T-helper 2 cell treated with Interferon-gamma antibody and Interleukin-4, amounts not matched to agents 5 μg/mL and 100 μg/mL, for 36 hours (primary cell): ENCODE measurements at regions not wholly inside any gene's neighbourhood (a gene's known extent, or its start where the extent isn't known, plus 50 kb on each side); places are given as distances from the start of the nearest gene placed in this dataset.
"Not testable (repeated sequence)": the region's sequence is repeated elsewhere in the genome, so short reads cannot be mapped to it uniquely, and the experiment has no call there.

Experiments
- DNase-seq: peaks from one replicate; pipeline ENCODE4 v3.0.0; 2021; ENCODE audit warnings: low spot score
- H3K27ac Mint-ChIP-seq: one replicate; pipeline ENCODE4 v1.8.0; 2021; ENCODE audit warnings: mild to moderate bottlenecking, mixed read lengths
- H3K27me3 Mint-ChIP-seq: one replicate; pipeline ENCODE4 v1.8.0; 2021; ENCODE audit warnings: low read depth, mixed read lengths
- H3K36me3 Mint-ChIP-seq: one replicate; pipeline ENCODE4 v1.8.0; 2021; ENCODE audit warnings: low read depth, mixed read lengths
- H3K4me1 Mint-ChIP-seq: one replicate; pipeline ENCODE4 v1.8.0; 2021; ENCODE audit warnings: low read depth, mixed read lengths
- H3K4me3 Mint-ChIP-seq: one replicate; pipeline ENCODE4 v1.8.0; 2022; ENCODE audit warnings: mild to moderate bottlenecking, moderate library complexity, mixed read lengths
- H3K9me3 Mint-ChIP-seq: one replicate; pipeline ENCODE4 v1.8.0; 2021; ENCODE audit warnings: mixed read lengths

DNA sequence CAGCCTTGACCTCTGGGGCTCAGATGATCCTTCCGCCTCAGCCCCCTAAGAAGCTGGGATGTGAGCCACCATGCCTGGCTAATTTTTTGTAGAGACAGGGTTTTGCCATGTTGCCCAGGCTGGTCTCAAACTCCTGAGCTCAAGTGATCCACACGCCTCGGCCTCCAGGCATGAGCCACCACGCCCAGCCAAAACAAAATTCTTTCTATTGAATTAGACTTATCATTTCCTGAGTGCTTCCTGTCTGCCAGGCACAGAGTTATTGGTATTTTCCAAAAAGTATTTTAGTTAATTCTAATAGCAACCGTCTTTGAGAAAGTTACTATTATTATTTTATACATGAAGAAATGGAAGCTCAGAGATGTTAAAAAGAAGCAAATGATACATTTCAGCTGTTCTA lies 61.4 kb upstream of the LMO2 start:
- Mint-ChIP-seq H3K4me3 (no peak overlapping the region), H3K9me3 (no peaks in the 10 kb centered on the region), H3K27ac (no peak overlapping the region), H3K36me3 (no peaks in the 10 kb centered on the region), H3K4me1 (no peaks in the 10 kb centered on the region), H3K27me3 (peaks cover 15% of the 10 kb centered on the region)
- no peak for DNase-seq

DNA sequence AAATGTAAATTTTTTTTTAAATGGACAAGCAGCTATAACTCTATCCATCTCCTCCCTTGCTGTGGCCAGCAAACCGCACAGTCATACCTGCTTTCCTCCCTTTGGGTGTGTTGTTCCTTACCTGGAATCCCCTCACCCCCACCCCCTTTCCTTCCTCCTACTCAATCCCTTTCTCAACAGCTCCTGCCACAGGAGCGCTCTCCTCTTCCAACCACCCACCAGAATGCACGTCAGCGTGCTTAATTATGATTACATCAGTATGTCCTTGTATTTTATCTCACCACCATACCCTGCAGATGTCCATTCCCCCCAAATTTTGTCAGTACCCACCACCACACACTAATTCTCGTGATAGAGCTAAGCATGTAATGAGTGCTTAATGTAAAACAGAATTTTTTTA lies 60.9 kb upstream of the LMO2 start:
- Mint-ChIP-seq H3K36me3 (no peaks in the 10 kb centered on the region), H3K27ac (no peak overlapping the region), H3K4me1 (no peaks in the 10 kb centered on the region), H3K4me3 (no peak overlapping the region), H3K9me3 (no peaks in the 10 kb centered on the region), H3K27me3 (peaks cover 15% of the 10 kb centered on the region)
- no peak for DNase-seq

DNA sequence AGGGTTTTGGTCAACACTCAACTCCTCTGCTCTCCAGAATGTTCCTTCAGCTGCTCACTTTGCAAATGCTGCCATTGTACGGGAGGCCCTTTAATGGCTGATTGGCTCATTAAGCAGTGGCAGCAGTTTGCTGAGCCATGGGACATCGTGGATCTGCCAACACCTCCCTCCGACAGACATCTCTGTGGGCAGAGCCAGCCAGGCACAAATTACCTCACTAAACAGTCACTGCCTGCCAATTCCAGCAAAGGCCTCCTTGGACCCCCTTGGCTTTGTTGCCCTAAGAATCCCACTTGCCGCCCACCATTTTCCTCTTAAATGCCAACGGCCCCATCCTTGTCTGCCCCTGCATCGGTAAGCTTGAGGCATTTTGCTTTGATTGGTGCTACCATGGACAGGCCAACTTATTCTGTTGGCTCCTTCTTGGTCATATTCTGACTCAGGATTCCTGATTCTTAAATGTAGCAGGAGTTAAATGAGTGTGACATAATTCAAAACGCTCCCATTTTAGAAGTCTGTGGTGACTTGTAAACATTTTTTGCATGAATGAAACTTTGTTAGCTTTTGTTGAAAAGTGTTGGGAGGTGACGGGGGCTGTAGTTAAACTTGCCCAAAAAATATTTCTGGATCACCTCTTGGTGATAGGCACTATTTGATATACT lies 57.5 kb upstream of the LMO2 start:
- no peak overlapping the region for H3K4me3 Mint-ChIP-seq
- H3K9me3 Mint-ChIP-seq, result no peaks in the 10 kb centered on the region
- H3K4me1 Mint-ChIP-seq, result no peaks in the 10 kb centered on the region
- no peak overlapping the region for H3K27ac Mint-ChIP-seq
- no peaks in the 10 kb centered on the region for H3K36me3 Mint-ChIP-seq
- peaks cover 10% of the 10 kb centered on the region for H3K27me3 Mint-ChIP-seq
- DNase-seq, result no peak

DNA sequence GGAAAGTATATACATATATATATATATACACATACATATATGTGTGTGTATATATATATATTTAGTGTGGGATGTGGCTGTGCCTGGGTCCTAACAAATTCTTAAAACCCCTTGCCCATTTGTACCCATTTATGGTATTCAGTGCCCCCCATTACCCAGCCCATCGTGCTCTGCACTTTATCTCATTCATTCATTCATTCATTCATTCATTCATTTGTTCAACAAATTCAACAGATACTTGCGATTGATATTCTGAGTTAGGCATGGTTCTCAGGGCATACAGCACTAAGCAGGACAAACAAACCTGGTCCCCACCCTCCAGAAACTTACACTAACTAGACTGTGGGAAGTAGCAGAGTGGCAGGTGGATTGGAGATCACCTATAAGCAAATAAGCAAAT lies 56.6 kb upstream of the LMO2 start:
- Mint-ChIP-seq H3K36me3 (no peaks in the 10 kb centered on the region), H3K9me3 (no peaks in the 10 kb centered on the region), H3K27ac (no peak overlapping the region), H3K27me3 (peaks cover 6% of the 10 kb centered on the region), H3K4me1 (no peaks in the 10 kb centered on the region), H3K4me3 (no peak overlapping the region)
- no peak for DNase-seq

DNA sequence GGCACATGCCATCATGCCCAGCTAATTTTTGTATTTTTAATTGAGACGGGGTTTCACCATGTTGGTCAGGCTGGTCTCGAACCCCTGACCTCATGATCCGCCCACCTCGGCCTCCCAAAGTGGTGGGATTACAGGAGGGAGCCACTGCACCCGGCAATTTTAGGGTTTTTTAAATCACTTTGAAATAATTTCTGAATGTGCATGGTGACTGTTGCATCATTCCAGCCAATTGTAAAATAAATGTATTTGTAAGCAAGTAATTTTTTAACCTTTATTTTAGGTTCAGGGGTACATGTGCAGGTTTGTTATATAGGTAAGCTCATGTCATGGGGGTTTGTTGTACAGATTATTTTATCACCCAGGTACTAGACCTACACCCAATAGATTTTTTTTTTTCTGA lies 56.0 kb upstream of the LMO2 start:
- not testable (repeated sequence) for H3K4me3 Mint-ChIP-seq, H3K36me3 Mint-ChIP-seq, H3K27ac Mint-ChIP-seq, H3K4me1 Mint-ChIP-seq, H3K27me3 Mint-ChIP-seq, H3K9me3 Mint-ChIP-seq, DNase-seq

DNA sequence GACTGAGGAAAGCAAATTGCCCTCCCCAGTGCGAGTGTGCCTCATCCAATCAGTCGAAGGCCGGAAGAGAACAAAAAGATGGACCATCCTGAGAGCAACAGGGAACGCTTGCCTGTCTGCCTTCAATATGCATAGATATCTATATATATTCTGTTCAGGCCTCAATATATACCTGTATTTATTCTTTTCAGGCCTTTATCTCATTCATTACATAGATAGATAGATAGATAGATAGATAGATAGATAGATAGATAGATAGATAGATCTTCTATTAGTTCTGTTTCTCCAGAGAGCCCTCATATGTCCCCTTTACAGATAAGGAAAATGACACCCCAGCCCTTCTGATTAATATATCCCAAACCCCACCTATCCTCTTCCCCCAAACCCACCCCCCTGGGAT lies 55.1 kb upstream of the LMO2 start:
- no peaks in the 10 kb centered on the region for H3K9me3 Mint-ChIP-seq
- DNase-seq, result no peak
- H3K36me3 Mint-ChIP-seq, result no peaks in the 10 kb centered on the region
- no peaks in the 10 kb centered on the region for H3K4me1 Mint-ChIP-seq
- peaks cover 6% of the 10 kb centered on the region for H3K27me3 Mint-ChIP-seq
- H3K27ac Mint-ChIP-seq, result no peak overlapping the region
- H3K4me3 Mint-ChIP-seq, result no peak overlapping the region

DNA sequence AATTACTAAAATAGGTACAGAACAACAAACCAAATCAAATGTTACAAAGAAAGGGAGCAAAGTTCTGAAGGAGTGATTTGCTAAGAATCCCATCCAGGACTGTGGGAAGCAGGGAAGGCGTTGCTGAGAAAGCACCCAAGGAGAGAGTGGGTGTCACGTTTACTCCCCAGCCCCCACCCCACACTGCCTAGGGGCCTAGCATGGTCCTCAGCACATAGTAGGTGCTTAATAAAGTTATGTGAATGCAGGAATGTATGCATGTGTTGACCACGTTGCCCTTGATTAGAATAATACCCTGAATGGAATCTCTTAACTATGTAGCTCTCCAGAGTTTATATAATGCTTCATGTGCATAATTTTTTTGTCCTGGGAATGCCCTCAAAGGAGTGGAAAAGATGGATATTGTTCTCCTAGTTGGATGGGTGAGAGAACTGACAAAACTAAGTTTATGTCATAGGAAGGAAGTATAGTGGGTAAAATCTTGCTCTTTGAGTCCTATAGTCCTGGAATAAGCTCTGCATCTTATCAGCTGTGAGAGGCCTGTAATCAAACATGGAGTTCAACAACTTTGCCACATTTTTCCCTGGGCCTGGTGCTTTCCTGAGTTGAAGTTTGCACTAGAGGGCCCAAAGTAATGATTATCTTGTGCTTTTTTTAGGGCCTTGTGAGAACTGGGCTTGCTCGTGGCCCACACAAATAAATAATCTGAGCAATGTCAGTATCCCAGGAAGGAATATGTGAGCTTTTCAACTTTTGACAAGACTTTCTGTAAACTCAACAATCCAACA lies 53.8 kb upstream of the LMO2 start:
- H3K27me3 Mint-ChIP-seq, result peaks cover 4% of the 10 kb centered on the region
- no peaks in the 10 kb centered on the region for H3K4me1 Mint-ChIP-seq

DNA sequence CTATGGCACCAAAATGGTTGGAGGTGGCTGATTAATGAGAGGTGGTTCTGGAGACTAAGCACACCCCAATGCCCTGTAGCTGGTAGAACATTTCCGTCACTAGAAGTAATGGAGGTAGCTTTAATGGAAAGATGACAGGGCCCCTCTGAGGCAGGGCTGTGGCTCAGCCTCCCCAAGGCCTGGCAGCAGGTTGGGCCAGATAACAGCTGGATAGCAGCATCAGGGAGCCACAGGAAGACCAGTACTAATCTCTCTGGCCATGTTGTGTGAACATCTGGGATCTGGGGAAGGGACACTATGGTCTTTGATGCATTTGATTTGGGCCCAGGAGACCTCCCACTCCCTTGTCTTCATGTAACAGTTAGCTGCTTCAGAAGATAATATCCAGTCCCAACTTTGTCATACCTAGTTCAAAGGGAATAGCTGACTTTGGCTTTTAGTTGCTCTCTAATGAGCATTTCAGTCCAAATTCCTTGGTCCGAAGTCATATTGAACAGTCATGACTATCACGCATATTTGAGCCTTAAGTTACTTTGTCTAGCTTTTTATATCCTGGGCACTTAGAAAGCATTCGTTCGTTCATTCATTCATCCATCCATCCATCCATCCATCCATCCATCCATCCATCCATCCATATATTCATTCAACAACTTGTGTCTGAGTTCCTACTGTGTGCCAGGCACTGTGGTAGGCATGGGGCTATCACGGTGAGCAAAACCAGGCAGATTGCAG lies 53.0 kb upstream of the LMO2 start:
- Mint-ChIP-seq H3K27me3 (peaks cover 4% of the 10 kb centered on the region), H3K36me3 (no peaks in the 10 kb centered on the region), H3K9me3 (no peaks in the 10 kb centered on the region), H3K4me3 (no peak overlapping the region), H3K4me1 (no peaks in the 10 kb centered on the region), H3K27ac (no peak overlapping the region)
- DNase-seq, result no peak

More for the DNA sequence above, 53.8 kb upstream of the LMO2 start:
- Mint-ChIP-seq H3K4me3 (no peak overlapping the region), H3K9me3 (no peaks in the 10 kb centered on the region), H3K27ac (no peak overlapping the region), H3K36me3 (no peaks in the 10 kb centered on the region)
- no peak for DNase-seq

DNA sequence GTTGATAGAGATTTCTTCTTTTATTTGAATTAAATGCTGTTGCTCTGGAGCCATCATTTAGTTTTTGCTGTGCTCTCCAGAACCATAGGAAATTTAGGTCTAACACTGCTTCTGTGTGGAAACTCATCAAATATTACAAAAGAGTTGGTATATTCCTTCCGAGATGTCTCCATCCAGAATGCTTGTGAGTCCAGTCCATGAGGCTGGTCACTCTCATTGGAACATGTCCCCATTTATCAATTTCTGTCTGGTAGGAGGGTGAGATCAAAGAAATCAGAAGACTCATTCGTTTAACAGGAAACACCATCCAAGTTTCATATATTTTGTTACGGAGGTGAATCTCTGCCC lies 52.4 kb upstream of the LMO2 start:
- no peaks in the 10 kb centered on the region for H3K4me1 Mint-ChIP-seq
- DNase-seq, result no peak
- H3K4me3 Mint-ChIP-seq, result no peak overlapping the region
- H3K9me3 Mint-ChIP-seq, result no peaks in the 10 kb centered on the region
- H3K27ac Mint-ChIP-seq, result no peak overlapping the region
- H3K36me3 Mint-ChIP-seq, result no peaks in the 10 kb centered on the region
- H3K27me3 Mint-ChIP-seq, result peaks cover 4% of the 10 kb centered on the region

DNA sequence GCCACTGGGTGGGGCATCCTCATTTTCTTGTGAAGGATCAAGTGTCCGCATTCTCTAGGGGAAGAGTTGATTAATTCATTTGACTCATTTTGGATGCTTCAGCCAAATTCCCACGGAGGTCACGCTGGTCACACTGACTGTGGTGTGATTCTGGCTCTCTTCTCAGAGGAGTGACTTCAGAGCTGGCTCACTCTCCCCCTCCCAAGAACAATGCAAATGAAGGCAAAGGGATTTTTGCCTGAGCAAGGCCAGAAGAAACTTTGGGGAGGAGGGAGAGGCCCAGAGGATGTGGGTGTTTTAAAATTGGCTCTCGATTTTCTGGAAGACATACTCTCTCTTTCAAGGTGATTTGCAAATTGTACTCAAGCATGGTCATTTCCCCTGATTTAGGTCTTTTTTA lies 51.1 kb upstream of the LMO2 start:
- Mint-ChIP-seq H3K4me1 (no peaks in the 10 kb centered on the region), H3K27me3 (no peaks in the 10 kb centered on the region), H3K9me3 (no peaks in the 10 kb centered on the region), H3K4me3 (no peak overlapping the region), H3K27ac (no peak overlapping the region), H3K36me3 (no peaks in the 10 kb centered on the region)
- no peak for DNase-seq

DNA sequence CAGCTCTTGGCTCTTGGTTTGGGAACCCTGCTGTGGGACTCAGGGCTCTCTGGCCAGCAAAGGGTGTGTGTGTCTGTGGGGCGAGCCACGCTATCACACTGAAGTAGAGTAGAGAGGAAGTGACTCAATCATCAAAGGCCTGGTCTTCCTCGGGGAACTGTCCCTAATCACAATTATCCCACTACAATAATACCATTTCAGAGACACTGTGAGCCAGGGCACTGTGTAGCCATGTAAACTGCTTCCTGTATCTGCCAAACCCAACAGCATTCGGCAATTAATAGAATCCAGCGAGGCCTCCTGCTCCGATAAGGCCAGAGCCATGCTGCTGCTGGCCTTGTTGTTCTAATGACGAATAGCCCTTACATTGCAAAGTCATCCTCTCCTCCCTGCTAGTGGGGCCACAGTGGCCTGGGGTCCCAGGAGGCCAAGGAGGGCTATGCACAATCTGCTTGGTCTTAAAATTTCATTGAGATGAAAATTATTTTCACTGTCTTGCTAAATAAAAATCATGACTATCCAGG lies 49.8 kb upstream of the LMO2 start:
- DNase-seq, result no peak
- no peaks in the 10 kb centered on the region for H3K36me3 Mint-ChIP-seq
- H3K4me3 Mint-ChIP-seq, result no peak overlapping the region
- H3K27me3 Mint-ChIP-seq, result peaks cover 2% of the 10 kb centered on the region
- H3K9me3 Mint-ChIP-seq, result no peaks in the 10 kb centered on the region
- no peaks in the 10 kb centered on the region for H3K4me1 Mint-ChIP-seq
- no peak overlapping the region for H3K27ac Mint-ChIP-seq
